ENCODE measurements at regions not wholly inside any gene's neighbourhood (a gene's known extent, or its start where the extent isn't known, plus 50 kb on each side); places are given as distances from the start of the nearest gene placed in this dataset.

- TF ChIP-seq, protein P1, sequence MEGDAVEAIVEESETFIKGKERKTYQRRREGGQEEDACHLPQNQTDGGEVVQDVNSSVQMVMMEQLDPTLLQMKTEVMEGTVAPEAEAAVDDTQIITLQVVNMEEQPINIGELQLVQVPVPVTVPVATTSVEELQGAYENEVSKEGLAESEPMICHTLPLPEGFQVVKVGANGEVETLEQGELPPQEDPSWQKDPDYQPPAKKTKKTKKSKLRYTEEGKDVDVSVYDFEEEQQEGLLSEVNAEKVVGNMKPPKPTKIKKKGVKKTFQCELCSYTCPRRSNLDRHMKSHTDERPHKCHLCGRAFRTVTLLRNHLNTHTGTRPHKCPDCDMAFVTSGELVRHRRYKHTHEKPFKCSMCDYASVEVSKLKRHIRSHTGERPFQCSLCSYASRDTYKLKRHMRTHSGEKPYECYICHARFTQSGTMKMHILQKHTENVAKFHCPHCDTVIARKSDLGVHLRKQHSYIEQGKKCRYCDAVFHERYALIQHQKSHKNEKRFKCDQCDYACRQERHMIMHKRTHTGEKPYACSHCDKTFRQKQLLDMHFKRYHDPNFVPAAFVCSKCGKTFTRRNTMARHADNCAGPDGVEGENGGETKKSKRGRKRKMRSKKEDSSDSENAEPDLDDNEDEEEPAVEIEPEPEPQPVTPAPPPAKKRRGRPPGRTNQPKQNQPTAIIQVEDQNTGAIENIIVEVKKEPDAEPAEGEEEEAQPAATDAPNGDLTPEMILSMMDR (IDR thresholded peaks at IDR 0.05; ENCODE audit: low read length): no peak
- no peak for TF ChIP-seq EZH2 (optimal IDR thresholded peaks at IDR 0.05; ENCODE audit: low read depth, low read length)
Observed at GRCh38 chr22:49328118-49328475, 499.6 kb downstream of the BRD1 start.

Measured in MM.1S (cell line).